B cell (primary cell): ENCODE measurements at regions not wholly inside any gene's neighbourhood (a gene's known extent, or its start where the extent isn't known, plus 50 kb on each side); places are given as distances from the start of the nearest gene placed in this dataset.

Source experiments
- EZH2 ChIP-seq: IDR thresholded peaks from 2 replicates; pipeline ENCODE4 v1.6.1; 2012; ENCODE audit warnings: borderline replicate concordance, low read depth, mild to moderate bottlenecking, moderate library complexity, low read length; ENCODE audit not compliant: insufficient read depth, poor library complexity, severe bottlenecking
- TF ChIP-seq, protein P1 (sequence below): fragments of 200-600 bp; IDR thresholded peaks from one replicate; pipeline ENCODE4 v1.8.0; 2022; ENCODE audit warnings: antibody characterized with exemption, mild to moderate bottlenecking

GRCh38 chr5:40332970-40333369, 346.7 kb upstream of the PTGER4 start:
- TF ChIP-seq, protein P1, sequence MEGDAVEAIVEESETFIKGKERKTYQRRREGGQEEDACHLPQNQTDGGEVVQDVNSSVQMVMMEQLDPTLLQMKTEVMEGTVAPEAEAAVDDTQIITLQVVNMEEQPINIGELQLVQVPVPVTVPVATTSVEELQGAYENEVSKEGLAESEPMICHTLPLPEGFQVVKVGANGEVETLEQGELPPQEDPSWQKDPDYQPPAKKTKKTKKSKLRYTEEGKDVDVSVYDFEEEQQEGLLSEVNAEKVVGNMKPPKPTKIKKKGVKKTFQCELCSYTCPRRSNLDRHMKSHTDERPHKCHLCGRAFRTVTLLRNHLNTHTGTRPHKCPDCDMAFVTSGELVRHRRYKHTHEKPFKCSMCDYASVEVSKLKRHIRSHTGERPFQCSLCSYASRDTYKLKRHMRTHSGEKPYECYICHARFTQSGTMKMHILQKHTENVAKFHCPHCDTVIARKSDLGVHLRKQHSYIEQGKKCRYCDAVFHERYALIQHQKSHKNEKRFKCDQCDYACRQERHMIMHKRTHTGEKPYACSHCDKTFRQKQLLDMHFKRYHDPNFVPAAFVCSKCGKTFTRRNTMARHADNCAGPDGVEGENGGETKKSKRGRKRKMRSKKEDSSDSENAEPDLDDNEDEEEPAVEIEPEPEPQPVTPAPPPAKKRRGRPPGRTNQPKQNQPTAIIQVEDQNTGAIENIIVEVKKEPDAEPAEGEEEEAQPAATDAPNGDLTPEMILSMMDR: no peak
- no peak for TF ChIP-seq EZH2
